Tibial artery (tissue), 4 donors: ENCODE measurements at regions not wholly inside any gene's neighbourhood (a gene's known extent, or its start where the extent isn't known, plus 50 kb on each side); places are given as distances from the start of the nearest gene placed in this dataset.

Experiments
- DNase-seq, 2 donors: peaks; one replicate each; pipeline ENCODE4 v3.0.0-alpha.2; 2019
- H3K27ac ChIP-seq, 2 donors: fragments of 200-600 bp; sonication (generic) in 1 of 2; 1 replicate in 1 of 2; 2 replicates in 1 of 2; pipeline ENCODE4 v1.5.1; 2018 to 2019; ENCODE audit warnings: mild to moderate bottlenecking in 1 of 2
- H3K27me3 ChIP-seq, 2 donors: fragments of 200-600 bp; sonication (generic) in 1 of 2; one replicate each; pipeline versions ENCODE4 v1.5.1 to v1.6.0; 2016 to 2019
- H3K36me3 ChIP-seq, 3 donors: fragments of 200-600 bp; sonication (generic) in 2 of 3; one replicate each; pipeline ENCODE4 v1.5.1; 2016 to 2019; ENCODE audit warnings: mild to moderate bottlenecking in 2 of 3
- H3K4me1 ChIP-seq, 4 donors: fragments of 200-600 bp; sonication (generic) in 2 of 4; 1 replicate in 3 of 4; 2 replicates in 1 of 4; pipeline ENCODE4 v1.5.1; 2016 to 2019
- H3K4me3 ChIP-seq, 2 donors: fragments of 200-600 bp; sonication (generic) in 1 of 2; 1 replicate in 1 of 2; 2 replicates in 1 of 2; pipeline ENCODE4 v1.5.1; 2018 to 2019; ENCODE audit warnings: mild to moderate bottlenecking in 2 of 2
- H3K9me3 ChIP-seq, 3 donors: fragments of 200-600 bp; sonication (generic) in 1 of 3; one replicate each; pipeline ENCODE4 v1.5.1; 2016 to 2019
- CTCF ChIP-seq, 2 experiments: fragments of 200-600 bp in 1 of 2; fragments of 450-650 bp in 1 of 2; IDR thresholded peaks; one replicate each; pipeline ENCODE4 v1.5.1; 2017 to 2019; ENCODE audit warnings: antibody characterized with exemption in 2 of 2, mild to moderate bottlenecking in 1 of 2, moderate library complexity in 1 of 2
- intact Hi-C: fragments of 100-400 bp; cut with DNase I; formaldehyde crosslinking; loops from one replicate; pipeline ENCODE4 v1.15.0; 2023; ENCODE audit warnings: low total_unique reads

GRCh38 chr16:48907906-48908634 lies 298.1 kb upstream of the N4BP1 start:
- no peak for DNase-seq
- no peaks in the 10 kb centered on the region for H3K9me3 ChIP-seq
- H3K4me1 ChIP-seq, result no peaks in the 10 kb centered on the region
- no peaks in the 10 kb centered on the region for H3K36me3 ChIP-seq
- intact Hi-C loops, result no loop called here
- H3K27ac ChIP-seq, result no peak overlapping the region
- no peak for TF ChIP-seq CTCF (IDR thresholded peaks at IDR 0.05)
- peaks cover 0 to 4% of the 10 kb centered on the region in 2 donors for H3K27me3 ChIP-seq
- no peak overlapping the region for H3K4me3 ChIP-seq

- DNase-seq, result no peak
- H3K9me3 ChIP-seq, result no peaks in the 10 kb centered on the region
- no peak overlapping the region for H3K27ac ChIP-seq
- peaks cover 0 to 4% of the 10 kb centered on the region in 2 donors for H3K27me3 ChIP-seq
- H3K4me1 ChIP-seq, result no peaks in the 10 kb centered on the region
- intact Hi-C loops, result no loop called here
- no peak for TF ChIP-seq CTCF (IDR thresholded peaks at IDR 0.05)
- H3K36me3 ChIP-seq, result no peaks in the 10 kb centered on the region
- no peak overlapping the region for H3K4me3 ChIP-seq
Observed at GRCh38 chr16:48905632-48906505, 295.9 kb upstream of the N4BP1 start.

- H3K27ac ChIP-seq, result no peak overlapping the region
- no peak for DNase-seq
- H3K27me3 ChIP-seq, result peaks cover 0 to 4% of the 10 kb centered on the region in 2 donors
- H3K4me1 ChIP-seq, result no peaks in the 10 kb centered on the region
- no peak for TF ChIP-seq CTCF (IDR thresholded peaks at IDR 0.05)
- H3K36me3 ChIP-seq, result no peaks in the 10 kb centered on the region
- no peak overlapping the region for H3K4me3 ChIP-seq
- H3K9me3 ChIP-seq, result no peaks in the 10 kb centered on the region
- intact Hi-C loops, result no loop called here
Observed at GRCh38 chr16:48904333-48904732, 294.4 kb upstream of the N4BP1 start.

- no peaks in the 10 kb centered on the region for H3K9me3 ChIP-seq
- H3K4me1 ChIP-seq, result no peaks in the 10 kb centered on the region
- no peak for TF ChIP-seq CTCF (IDR thresholded peaks at IDR 0.05)
- peaks cover 0 to 4% of the 10 kb centered on the region in 2 donors for H3K27me3 ChIP-seq
- H3K4me3 ChIP-seq, result no peak overlapping the region
- intact Hi-C loops, result no loop called here
- DNase-seq, result no peak
- H3K27ac ChIP-seq, result no peak overlapping the region
- no peaks in the 10 kb centered on the region for H3K36me3 ChIP-seq
Observed at GRCh38 chr16:48903039-48903438, 293.1 kb upstream of the N4BP1 start.

GRCh38 chr16:48901712-48902374 lies 291.9 kb upstream of the N4BP1 start:
- Histone ChIP-seq H3K4me3 (no peak overlapping the region), H3K36me3 (no peaks in the 10 kb centered on the region), H3K27ac (no peak overlapping the region), H3K9me3 (no peaks in the 10 kb centered on the region), H3K27me3 (peaks cover 0 to 4% of the 10 kb centered on the region in 2 donors), H3K4me1 (no peaks in the 10 kb centered on the region)
- intact Hi-C loops, result no loop called here
- no peak for TF ChIP-seq CTCF (IDR thresholded peaks at IDR 0.05)
- DNase-seq, result peak in 1 of 2 donors; percentile 19
